ENCODE measurements at regions not wholly inside any gene's neighbourhood (a gene's known extent, or its start where the extent isn't known, plus 50 kb on each side); places are given as distances from the start of the nearest gene placed in this dataset.

- no peak for DNase-seq
- H3K27ac Mint-ChIP-seq, result no peak overlapping the region
- H3K27me3 Mint-ChIP-seq, result peaks cover 2% of the 10 kb centered on the region
- no peak overlapping the region for H3K4me3 Mint-ChIP-seq
- ChIA-PET CTCF (no interaction called here), POLR2A (no interaction called here)
- H3K36me3 Mint-ChIP-seq (ENCODE audit: low read depth), result no peaks in the 10 kb centered on the region
- no peaks in the 10 kb centered on the region for H3K9me3 Mint-ChIP-seq
- peaks cover 5% of the 10 kb centered on the region for H3K4me1 Mint-ChIP-seq
Measured at GRCh38 chr18:68472701-68473295, 242.1 kb downstream of the TMX3 start.

DNA sequence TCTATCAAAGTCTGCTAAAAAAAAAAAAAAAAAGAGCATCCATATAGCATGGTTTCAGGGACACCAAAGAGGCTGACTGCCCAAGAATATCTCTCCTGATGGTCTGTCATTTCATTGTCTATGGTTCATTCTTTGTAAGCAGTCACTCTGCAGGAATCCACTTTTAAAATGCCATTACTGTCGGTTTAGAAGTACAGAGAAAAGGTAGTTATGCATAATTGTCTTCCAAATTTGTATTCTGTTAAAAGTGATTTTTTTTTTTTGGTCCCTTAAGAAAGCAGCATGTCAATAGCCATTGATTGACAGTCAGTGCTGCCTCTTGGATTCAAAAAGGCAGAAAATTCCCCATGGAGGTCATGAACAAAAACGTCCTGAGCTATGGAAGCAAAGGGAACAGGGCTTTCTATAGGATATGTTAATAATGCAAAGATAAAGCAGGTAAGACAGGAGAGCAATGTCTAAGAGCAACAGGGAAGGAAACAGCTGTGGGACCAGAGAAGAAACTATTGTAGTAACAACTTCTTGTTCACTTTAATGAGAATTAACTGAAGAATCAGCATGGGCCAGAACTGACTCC is 245.8 kb downstream of the TMX3 start:
- CTCF ChIA-PET, result no interaction called here
- POLR2A ChIA-PET, result no interaction called here
- peaks cover 7% of the 10 kb centered on the region for H3K4me1 Mint-ChIP-seq
- H3K27ac Mint-ChIP-seq, result no peak overlapping the region
- no peak for DNase-seq
- H3K4me3 Mint-ChIP-seq, result no peak overlapping the region
- H3K9me3 Mint-ChIP-seq, result no peaks in the 10 kb centered on the region
- H3K36me3 Mint-ChIP-seq (ENCODE audit: low read depth), result no peaks in the 10 kb centered on the region
- peaks cover 2% of the 10 kb centered on the region for H3K27me3 Mint-ChIP-seq

GRCh38 chr18:68467957-68468356 is 247.0 kb downstream of the TMX3 start:
- H3K27me3 Mint-ChIP-seq, result peaks cover 2% of the 10 kb centered on the region
- H3K27ac Mint-ChIP-seq, result no peak overlapping the region
- CTCF ChIA-PET, result no interaction called here
- H3K4me3 Mint-ChIP-seq, result no peak overlapping the region
- no peak for DNase-seq
- H3K4me1 Mint-ChIP-seq, result peaks cover 7% of the 10 kb centered on the region
- POLR2A ChIA-PET, result no interaction called here
- H3K36me3 Mint-ChIP-seq (ENCODE audit: low read depth), result no peaks in the 10 kb centered on the region
- H3K9me3 Mint-ChIP-seq, result no peaks in the 10 kb centered on the region

DNA sequence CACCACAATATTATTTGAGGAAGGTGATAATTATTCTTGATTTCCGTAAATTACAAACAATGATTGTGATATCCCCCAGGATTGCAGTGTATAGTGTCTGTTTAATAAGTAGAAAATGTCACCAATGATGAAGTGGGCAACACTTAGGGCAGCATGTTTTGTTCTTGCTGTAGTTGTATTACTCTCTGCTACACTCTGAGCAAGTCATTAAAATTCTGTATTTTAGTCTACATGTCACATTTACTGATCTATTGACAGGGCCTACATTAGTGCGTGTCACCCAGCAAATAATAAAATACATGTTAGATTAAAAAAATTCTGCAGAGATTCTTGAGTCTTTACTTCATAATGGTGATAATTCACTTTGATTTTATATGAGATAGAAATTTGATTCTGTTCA is 247.6 kb downstream of the TMX3 start:
- no peaks in the 10 kb centered on the region for H3K36me3 Mint-ChIP-seq (ENCODE audit: low read depth)
- no peak for DNase-seq
- H3K27me3 Mint-ChIP-seq, result peaks cover 2% of the 10 kb centered on the region
- peaks cover 7% of the 10 kb centered on the region for H3K4me1 Mint-ChIP-seq
- ChIA-PET POLR2A (no interaction called here), CTCF (no interaction called here)
- H3K9me3 Mint-ChIP-seq, result no peaks in the 10 kb centered on the region
- H3K4me3 Mint-ChIP-seq, result no peak overlapping the region
- no peak overlapping the region for H3K27ac Mint-ChIP-seq

GRCh38 chr18:68466672-68467071 is 248.2 kb downstream of the TMX3 start:
- Mint-ChIP-seq H3K27me3 (peaks cover 2% of the 10 kb centered on the region), H3K36me3 (ENCODE audit: low read depth) (no peaks in the 10 kb centered on the region), H3K4me3 (no peak overlapping the region), H3K9me3 (no peaks in the 10 kb centered on the region), H3K27ac (no peak overlapping the region), H3K4me1 (peaks cover 7% of the 10 kb centered on the region)
- DNase-seq, result no peak
- ChIA-PET CTCF (no interaction called here), POLR2A (no interaction called here)

DNA sequence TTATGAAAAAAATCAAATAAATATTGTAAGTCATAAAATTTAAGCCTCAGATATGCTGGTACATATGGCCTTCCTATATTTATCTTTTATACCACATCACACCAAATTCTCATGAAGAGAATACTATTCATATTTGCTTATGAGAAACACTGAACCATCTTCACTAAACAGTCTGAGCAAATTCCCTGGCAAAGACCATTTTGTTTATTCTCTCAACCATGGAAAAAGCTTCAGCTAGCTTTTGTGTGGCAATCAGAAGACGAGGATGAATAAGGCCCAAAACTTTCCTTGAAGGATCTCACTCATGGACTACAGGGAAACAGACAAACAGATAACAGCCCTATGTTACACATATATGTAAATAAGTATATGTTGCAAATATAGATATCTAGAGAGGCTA is 252.1 kb downstream of the TMX3 start:
- no peaks in the 10 kb centered on the region for H3K36me3 Mint-ChIP-seq (ENCODE audit: low read depth)
- no peak for DNase-seq
- no peaks in the 10 kb centered on the region for H3K9me3 Mint-ChIP-seq
- H3K4me1 Mint-ChIP-seq, result peaks cover 2% of the 10 kb centered on the region
- H3K4me3 Mint-ChIP-seq, result no peak overlapping the region
- POLR2A ChIA-PET, result no interaction called here
- CTCF ChIA-PET, result no interaction called here
- no peaks in the 10 kb centered on the region for H3K27me3 Mint-ChIP-seq
- H3K27ac Mint-ChIP-seq, result no peak overlapping the region

DNA sequence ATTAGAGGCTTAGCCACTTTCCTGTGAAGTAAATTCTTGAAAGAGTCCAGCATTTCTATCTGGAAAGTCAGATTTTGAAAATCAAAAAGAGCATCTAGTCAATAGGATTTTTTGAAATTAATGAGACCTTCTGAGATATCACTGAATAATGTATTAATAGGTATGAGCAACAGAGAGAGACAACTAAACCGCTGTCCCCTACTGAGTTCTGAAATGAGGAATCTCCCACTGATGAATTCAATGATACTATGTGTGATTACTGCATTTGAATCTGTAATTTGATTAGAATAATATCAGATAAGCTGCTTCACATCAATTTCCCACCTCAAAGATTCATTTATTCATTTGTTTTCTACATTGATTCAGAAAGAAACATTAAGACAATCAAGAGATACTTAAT is 252.8 kb downstream of the TMX3 start:
- H3K27me3 Mint-ChIP-seq, result no peaks in the 10 kb centered on the region

GRCh38 chr18:68461481-68462018 is 253.4 kb downstream of the TMX3 start:
- no peak overlapping the region for H3K4me3 Mint-ChIP-seq
- no peaks in the 10 kb centered on the region for H3K27me3 Mint-ChIP-seq
- ChIA-PET POLR2A (no interaction called here), CTCF (no interaction called here)
- no peaks in the 10 kb centered on the region for H3K9me3 Mint-ChIP-seq
- H3K4me1 Mint-ChIP-seq, result no peaks in the 10 kb centered on the region
- H3K36me3 Mint-ChIP-seq (ENCODE audit: low read depth), result no peaks in the 10 kb centered on the region
- H3K27ac Mint-ChIP-seq, result no peak overlapping the region
- no peak for DNase-seq

More for the DNA sequence above, 252.8 kb downstream of the TMX3 start:
- no peak overlapping the region for H3K27ac Mint-ChIP-seq
- H3K36me3 Mint-ChIP-seq (ENCODE audit: low read depth), result no peaks in the 10 kb centered on the region
- no peak overlapping the region for H3K4me3 Mint-ChIP-seq
- no peaks in the 10 kb centered on the region for H3K4me1 Mint-ChIP-seq
- ChIA-PET POLR2A (no interaction called here), CTCF (no interaction called here)
- DNase-seq, result no peak
- H3K9me3 Mint-ChIP-seq, result no peaks in the 10 kb centered on the region

DNA sequence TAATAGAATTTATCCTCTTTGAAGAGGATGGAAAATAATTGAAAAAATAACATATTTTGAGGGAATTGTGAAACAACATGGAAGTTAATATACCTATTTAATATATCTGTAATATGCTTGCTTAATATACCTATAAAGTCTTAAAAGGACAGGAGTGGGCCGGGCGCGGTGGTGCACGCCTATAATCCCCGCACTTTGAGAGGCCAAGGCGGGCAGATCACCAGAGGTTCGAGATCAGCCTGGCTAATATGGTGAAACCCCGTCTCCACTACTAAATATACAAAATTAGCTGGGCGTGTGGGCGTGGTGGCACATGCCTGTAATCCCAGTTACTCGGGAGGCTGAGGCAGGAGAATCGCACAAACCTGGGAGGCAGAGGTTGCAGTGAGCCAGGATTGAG is 254.9 kb downstream of the TMX3 start:
- CTCF ChIA-PET, result no interaction called here
- POLR2A ChIA-PET, result no interaction called here

GRCh38 chr18:68456985-68457384 is 257.9 kb downstream of the TMX3 start:
- POLR2A ChIA-PET, result no interaction called here
- H3K36me3 Mint-ChIP-seq (ENCODE audit: low read depth), result no peaks in the 10 kb centered on the region

More for the DNA sequence above, 254.9 kb downstream of the TMX3 start:
- Mint-ChIP-seq H3K4me1 (no peaks in the 10 kb centered on the region), H3K9me3 (no peaks in the 10 kb centered on the region), H3K36me3 (ENCODE audit: low read depth) (no peaks in the 10 kb centered on the region), H3K4me3 (no peak overlapping the region), H3K27ac (no peak overlapping the region), H3K27me3 (no peaks in the 10 kb centered on the region)
- DNase-seq, result no peak

DNA sequence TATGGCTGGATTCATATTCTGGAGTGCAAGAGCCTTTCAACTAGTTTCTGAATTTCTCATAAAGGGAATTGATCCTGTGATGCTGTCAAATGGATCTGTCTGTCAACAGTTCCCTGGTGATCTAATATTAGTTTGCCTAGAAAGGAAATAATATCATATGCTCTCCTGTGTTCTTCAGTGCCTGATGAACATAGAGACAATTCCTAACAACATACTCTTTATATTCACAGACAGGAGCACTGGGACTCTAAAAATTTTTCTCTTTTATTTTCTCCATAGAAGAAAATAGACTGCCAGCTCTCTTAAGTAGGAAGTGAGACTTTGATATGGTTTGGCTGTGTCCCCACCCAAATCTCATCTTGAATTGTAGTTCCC is 259.7 kb downstream of the TMX3 start:
- ChIA-PET CTCF (no interaction called here), POLR2A (no interaction called here)
- Mint-ChIP-seq H3K27ac (no peak overlapping the region), H3K4me3 (no peak overlapping the region), H3K36me3 (ENCODE audit: low read depth) (no peaks in the 10 kb centered on the region), H3K9me3 (no peaks in the 10 kb centered on the region), H3K4me1 (no peaks in the 10 kb centered on the region), H3K27me3 (no peaks in the 10 kb centered on the region)
- DNase-seq, result no peak

More at GRCh38 chr18:68456985-68457384, 257.9 kb downstream of the TMX3 start:
- Mint-ChIP-seq H3K27me3 (no peaks in the 10 kb centered on the region), H3K4me3 (no peak overlapping the region), H3K9me3 (no peaks in the 10 kb centered on the region), H3K4me1 (no peaks in the 10 kb centered on the region), H3K27ac (no peak overlapping the region)
- CTCF ChIA-PET, result no interaction called here
- no peak for DNase-seq

DNA sequence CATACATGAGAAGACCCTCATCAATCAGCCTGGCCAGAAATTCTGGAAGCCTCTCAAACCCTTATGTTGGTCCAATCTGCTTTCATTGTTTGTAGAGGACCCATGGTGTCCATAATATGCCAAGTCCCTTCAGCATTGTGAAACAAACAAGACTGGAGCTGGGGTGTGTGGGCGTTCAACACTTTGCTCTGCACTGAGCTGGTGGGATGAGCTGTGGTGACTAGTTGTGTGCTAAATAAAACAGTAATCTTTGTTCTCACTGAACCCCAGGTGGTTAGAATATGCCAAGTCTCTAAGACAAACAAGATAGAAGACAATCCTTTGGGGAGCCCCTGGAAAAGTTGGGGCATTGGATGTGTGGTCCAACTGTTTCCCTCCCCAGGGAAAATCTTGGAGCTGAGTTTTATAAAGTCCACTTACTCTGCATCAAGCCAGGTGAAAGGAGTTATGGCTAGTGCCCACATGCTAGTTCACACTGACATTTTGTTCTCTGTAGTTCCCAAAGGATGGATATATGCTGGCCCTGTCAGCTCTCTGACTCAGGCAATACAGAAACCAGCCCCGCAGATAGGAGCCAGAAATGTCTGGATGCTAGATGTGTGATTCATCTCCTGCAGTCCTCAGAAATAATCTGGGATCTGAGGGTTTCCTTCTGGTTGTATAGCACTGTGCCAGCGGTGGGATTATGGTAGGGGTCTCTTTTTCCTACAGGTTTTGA is 260.2 kb downstream of the TMX3 start:
- Mint-ChIP-seq H3K4me1 (no peaks in the 10 kb centered on the region), H3K27me3 (no peaks in the 10 kb centered on the region), H3K36me3 (ENCODE audit: low read depth) (no peaks in the 10 kb centered on the region), H3K4me3 (no peak overlapping the region), H3K9me3 (no peaks in the 10 kb centered on the region), H3K27ac (no peak overlapping the region)
- POLR2A ChIA-PET, result no interaction called here
- DNase-seq, result no peak
- CTCF ChIA-PET, result no interaction called here

GRCh38 chr18:68449292-68449691 is 265.6 kb downstream of the TMX3 start:
- Mint-ChIP-seq H3K27ac (no peak overlapping the region), H3K4me1 (no peaks in the 10 kb centered on the region), H3K27me3 (no peaks in the 10 kb centered on the region), H3K36me3 (ENCODE audit: low read depth) (no peaks in the 10 kb centered on the region), H3K9me3 (peaks cover 3% of the 10 kb centered on the region), H3K4me3 (no peak overlapping the region)
- ChIA-PET CTCF (no interaction called here), POLR2A (no interaction called here)
- DNase-seq, result no peak

- no peak for DNase-seq
- Mint-ChIP-seq H3K4me1 (no peaks in the 10 kb centered on the region), H3K27me3 (no peaks in the 10 kb centered on the region), H3K4me3 (no peak overlapping the region), H3K36me3 (ENCODE audit: low read depth) (no peaks in the 10 kb centered on the region), H3K27ac (no peak overlapping the region), H3K9me3 (peaks cover 4% of the 10 kb centered on the region)
- ChIA-PET POLR2A (no interaction called here), CTCF (no interaction called here)
Measured at GRCh38 chr18:68448736-68449135, 266.2 kb downstream of the TMX3 start.
